ENCODE measurements at regions not wholly inside any gene's neighbourhood (a gene's known extent, or its start where the extent isn't known, plus 50 kb on each side); places are given as distances from the start of the nearest gene placed in this dataset.

DNA sequence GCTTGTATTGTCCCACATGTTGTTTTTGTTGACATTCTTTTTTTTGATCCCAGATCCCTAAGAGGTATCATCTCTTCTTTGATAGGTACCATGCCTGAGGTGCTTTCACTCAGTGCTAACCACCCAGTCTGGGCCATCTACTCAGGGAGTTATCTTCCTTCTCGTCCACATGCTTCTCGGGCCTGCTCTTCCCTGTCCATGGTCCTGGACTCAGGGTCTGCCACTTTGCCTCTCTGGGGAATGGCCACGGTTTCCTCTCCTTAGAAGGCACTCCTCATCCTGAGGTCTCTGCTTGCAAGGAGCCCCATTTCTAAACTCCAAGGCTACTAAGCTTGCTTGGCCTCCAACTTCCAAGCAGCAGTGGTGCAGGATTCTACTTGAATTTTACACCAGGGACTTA is 227.0 kb upstream of the NCAM1 start:
- no peak for TF ChIP-seq POLR2A (IDR thresholded peaks at IDR 0.05; ENCODE audit: low read length)
- no peak for TF ChIP-seq GATA1 (IDR thresholded peaks at IDR 0.05; ENCODE audit: low read depth, low read length)

Data from erythroblast (primary cell).